GM18907 (cell line): ENCODE measurements at regions not wholly inside any gene's neighbourhood (a gene's known extent, or its start where the extent isn't known, plus 50 kb on each side); places are given as distances from the start of the nearest gene placed in this dataset.

Experiments used
- ATAC-seq: cut with Tn5 transposase; IDR thresholded peaks from one replicate; pipeline ENCODE4 v1.9.1; 2021; ENCODE audit warnings: mild to moderate bottlenecking, moderate library complexity; ENCODE audit not compliant: unreplicated experiment

DNA sequence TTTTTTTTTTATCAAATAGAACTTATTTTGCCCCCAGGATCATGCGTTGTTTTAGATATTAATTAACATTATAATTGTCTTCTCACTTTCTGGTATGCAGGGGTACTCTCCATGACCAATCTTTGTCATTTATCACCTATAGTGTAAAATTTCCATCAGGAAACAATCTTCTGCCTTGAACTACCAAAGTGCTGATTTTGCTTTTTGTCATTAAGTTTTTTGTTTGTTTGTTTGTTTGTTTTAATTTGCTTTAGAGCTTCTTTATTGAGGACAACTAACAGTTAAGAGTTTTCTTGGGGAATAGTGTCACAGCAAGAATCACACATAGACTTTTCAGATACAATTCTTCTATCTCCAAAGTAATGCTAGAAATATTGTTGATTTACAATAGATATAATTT is 171.2 kb upstream of the PRPS1L1 start:
- no peak for ATAC-seq

DNA sequence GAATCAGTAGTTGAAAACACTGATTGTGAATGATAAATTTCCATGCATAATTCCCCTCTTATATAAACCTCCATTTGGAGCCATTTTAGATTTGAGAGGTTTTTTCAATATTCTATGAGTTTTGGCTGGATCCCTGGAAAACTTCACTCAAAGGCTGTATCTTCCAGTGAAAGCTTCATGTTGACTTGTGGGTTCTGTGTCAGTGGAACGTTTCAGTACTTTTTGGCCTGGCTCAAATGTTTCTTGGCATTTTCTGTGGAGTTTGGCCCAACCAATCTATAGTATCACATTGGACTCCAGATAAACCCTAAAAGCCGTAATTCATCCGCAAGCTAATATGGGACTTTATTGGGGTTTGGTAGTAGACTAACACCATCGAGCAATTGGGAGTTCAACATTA is 172.6 kb upstream of the PRPS1L1 start:
- no peak for ATAC-seq

DNA sequence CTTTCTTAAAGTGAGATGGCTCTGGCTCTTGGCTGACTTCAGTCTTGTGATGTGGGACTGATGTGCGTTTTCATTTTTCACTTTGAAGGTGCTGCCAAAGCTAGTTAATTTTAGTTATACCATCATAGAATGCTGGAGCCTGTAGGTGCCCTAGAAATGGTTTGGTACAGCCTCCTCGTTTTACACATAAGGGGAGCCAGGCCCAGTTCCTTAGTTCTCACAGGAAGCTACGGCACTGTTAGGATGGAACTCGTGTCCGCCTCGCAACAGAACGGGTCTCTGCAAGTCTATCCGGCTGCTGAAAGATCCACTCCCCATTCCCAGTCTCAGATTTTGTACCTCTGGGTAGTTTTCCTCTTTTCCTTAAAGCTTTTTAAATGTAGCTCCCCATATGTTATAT is 173.2 kb upstream of the PRPS1L1 start:
- no peak for ATAC-seq

DNA sequence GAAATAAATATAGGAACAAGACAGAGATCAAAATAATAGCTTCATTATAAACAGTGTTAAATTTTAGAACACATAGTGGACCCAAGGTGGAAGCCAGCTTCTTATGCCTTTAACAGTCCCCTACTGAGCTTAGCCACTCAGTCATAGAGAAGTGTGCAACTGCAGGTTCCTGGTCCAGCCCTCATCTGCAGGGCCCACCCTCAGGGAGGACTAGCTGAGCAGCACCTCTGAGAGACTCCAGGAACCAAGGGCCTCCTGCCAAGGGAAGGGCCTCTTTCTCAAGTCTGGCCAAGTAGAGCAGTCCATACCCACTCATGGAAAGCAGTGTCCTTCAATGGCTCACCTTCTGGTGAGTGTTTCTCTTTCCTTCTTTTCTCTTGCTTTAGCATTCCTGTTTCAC is 173.7 kb upstream of the PRPS1L1 start:
- no peak for ATAC-seq

DNA sequence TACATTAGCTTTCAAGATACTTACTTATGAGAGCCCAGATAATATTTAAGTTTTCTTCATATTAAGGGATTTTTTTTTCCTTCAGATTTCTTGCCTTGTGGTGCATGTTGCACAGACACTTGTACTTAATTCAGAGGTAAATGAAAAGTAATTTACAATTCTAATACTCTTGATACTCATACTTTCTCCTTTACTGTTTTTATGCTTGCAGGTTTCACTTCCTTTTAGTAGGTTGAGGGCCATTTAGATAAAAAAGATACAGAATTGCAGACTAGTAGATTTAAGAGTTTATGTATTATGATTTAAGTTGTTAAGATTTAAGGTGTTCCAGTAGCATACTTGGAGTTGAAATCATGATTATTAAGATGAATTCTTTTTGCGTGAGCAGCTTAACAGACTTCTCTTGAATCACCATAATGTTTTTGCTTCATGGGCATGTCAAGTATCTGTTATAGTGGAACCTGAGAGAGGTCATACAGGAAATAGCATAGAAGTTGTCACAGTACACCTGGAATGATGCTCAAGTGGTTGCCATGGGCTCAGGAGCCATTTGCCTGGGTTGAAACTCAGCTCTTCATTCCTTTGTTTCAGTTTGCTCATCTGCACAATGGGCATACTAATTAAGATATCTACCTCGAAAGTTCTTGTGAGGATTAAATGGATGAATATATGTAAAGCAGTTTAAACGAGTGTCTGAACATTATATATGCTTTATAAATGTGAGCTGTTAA is 174.8 kb upstream of the PRPS1L1 start:
- peak; percentile 75 for ATAC-seq

DNA sequence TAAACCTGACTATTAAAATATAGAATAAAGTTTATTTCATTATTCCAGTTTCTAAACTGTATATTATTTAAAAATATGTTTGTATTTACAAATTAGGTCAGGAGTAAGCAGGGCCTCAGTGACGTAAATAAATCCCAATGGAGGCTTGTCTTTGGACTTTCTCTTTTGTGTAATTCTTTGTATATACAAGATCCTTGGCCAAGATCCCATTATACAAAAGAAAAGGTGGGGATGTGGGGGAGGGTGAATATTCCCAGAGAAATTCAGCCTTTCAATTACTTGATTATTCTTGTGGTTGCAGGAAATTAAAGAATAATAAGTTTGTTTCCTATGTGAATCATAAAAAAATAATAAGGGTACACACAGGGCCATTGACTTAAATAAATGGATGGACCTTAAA is 178.7 kb upstream of the PRPS1L1 start:
- ATAC-seq, result no peak

DNA sequence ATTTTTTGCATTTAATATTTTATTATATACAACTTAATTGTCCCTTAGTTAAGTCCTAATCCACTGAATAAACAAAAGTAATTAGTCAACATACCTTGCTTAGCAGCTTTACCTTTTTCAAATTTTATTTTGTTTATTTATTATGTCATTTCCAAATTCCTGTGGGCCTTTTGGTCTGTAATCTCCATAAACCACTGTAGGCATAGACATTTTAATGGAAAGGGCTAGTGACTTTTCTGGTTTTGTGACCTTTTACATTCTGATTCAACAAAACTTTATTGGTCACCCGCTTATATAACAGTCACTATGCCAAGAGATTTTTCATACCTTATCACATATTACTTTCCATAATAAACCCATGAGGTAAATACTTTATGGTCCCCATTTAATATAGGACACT is 181.3 kb upstream of the PRPS1L1 start:
- no peak for ATAC-seq

DNA sequence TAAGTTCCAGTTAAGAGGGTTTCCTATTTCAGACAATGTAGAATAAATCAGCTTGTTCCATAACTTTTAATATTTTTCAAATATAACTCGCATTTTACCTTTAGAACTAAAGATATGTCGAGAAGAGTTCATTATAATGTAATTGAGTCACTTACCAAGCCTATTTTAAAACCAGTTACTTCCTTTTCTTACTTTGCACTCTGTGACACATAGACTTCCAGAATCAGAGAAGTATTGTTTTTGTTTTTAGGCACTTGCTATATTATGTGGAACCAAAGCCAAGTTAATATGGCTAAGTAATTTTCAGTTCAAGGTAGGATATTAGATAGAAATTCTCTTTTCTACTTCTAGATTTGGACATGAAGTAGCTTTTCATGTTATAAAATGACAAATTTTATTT is 182.7 kb upstream of the PRPS1L1 start:
- no peak for ATAC-seq

DNA sequence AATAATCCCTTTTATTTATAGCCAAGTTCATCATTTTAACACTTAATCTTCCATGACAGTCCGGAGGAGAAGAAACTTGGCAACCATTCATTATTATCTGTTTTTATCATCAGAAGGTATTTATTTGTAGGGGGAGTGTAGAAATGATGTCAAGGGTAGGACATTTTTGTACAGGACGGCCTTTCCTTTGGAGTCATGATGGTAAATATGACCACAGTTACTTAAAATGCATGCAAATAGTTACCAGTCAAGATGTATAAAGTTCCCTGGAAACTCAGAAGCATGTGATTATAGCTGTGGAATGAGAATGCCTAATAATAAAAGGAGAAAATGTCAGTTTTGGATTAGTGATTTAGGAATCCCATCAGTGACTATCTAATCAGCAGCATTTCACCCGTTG is 183.1 kb upstream of the PRPS1L1 start:
- ATAC-seq, result no peak

DNA sequence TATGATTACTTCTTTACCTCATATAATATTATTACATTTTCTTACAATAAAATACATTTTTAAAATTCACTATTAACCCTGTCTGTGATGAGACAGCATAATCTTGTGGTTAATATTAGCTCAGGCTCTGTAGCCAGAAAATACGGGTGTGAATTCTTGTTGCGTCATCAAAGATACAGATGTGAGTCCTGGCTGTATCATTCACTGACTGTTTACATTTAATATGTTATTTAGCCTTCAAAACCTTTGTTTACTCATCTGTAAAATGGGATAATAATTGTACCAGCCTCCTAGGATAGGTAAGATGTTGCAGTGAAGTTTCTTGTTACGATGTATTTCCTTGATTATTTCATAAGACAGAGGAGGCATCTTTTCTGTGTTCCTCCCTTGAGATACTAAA is 184.7 kb upstream of the PRPS1L1 start:
- ATAC-seq, result no peak

DNA sequence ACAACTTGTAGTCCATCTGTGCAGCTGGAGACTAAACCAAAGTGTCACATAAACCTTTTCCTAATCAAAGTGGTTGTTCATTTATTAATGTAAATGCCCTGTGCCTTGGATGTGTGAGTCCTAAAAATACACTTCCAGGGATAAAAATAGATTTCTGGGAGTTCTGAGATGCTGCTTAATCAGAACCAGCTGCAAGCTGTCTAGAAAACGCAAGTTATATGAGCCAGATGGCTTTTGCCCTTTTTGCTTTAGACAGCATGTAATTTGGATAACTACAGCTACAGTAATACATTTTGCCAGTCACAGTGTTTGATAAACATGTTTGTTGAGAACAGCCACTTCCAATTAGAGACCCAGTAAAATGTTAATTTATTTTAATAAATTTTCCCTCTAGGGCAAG is 185.1 kb upstream of the PRPS1L1 start:
- no peak for ATAC-seq

DNA sequence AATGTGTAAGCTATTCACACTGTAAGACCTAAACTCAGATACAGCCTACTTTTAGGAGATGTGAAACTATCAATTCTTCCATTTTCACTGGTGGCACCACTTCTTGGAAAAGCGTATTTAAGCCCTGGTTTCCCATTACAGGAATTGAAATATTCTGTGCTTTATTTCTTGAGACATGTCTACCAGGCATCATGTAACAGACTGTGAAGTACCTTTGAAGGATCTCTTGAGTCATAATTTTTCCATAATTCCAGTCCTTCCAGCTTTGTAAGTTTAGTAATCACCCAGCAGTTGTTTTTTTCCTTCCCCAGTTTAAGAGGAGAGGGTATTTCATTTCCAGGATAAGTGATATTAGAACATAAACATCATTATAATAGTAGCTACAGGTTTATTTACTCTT is 186.0 kb upstream of the PRPS1L1 start:
- no peak for ATAC-seq

DNA sequence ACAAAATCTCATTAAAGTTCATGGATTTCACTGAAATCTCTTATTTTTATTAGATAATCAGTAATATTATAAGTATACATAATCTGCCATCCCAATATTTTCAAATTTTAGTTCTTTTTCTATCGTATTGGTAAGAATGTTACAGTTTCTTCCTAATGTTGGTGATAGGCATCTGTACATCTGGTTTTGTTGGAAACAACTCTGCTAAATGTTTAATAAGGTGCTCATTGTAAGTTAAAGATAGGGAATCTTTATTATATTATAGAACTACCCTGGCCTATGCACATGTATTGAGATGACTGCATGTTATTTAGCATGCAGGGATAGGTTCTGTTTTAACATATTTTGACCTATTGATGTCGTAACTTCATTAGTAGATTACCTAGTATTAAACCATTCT is 188.6 kb upstream of the PRPS1L1 start:
- no peak for ATAC-seq

DNA sequence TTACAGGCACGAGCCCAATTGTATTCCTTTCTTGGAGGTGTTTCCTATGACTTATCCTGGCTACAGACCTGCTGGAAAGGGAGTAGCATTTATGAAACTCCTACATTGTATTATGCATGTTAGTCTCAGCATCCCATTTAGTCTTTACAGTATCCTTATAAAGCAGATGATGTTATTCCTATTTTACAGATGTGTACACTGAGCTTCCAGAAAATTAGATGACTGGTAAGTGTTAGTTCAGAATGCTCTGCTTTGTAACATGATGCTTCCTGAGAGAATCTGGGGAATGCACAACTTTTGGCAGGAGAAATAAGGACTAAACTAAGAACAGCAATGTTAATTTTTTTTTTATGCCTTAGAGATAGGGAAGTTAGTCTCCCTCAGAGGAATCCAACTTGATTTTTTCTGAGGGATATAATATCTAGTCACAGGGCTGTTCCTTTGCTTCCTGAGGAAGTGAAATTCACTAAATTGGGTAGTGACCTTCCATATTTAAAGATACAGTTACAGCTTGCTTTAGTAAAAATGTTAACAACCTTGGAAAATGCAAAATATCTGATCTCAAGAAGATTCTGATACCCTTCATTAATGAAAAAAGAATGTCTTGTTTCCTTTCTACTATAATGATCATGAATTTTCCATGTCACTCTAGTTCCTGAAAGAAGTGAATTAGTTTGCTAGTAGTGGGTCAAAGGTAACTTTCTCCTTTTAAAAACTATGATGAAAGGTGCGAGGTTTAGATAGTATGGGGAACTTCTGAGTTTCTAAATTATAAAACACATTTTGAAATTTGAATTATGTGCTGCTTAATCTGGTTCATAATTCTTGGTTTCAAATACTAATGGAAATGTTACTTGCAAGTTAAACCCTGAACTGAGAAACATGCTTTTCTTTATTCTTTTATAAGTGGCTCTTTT is 194.0 kb upstream of the PRPS1L1 start:
- no peak for ATAC-seq

DNA sequence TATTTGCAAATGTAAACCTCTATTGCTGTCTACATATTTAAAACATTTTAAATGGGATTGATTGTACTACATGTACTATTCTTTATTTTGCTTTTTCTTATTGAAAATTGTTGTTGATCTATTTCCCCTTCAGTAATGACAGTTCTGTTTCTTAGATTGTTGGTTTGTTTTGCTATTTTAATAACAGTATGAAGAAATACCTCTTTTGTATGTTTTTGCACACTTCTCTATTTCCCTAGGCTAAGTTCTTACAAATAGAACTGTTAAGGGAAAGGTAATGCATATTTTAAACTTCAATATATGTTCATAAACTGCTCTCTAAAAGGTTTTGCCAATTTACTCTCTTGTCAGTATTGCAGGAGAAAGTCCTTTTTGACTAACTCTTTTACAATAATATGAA is 195.0 kb upstream of the PRPS1L1 start:
- no peak for ATAC-seq

DNA sequence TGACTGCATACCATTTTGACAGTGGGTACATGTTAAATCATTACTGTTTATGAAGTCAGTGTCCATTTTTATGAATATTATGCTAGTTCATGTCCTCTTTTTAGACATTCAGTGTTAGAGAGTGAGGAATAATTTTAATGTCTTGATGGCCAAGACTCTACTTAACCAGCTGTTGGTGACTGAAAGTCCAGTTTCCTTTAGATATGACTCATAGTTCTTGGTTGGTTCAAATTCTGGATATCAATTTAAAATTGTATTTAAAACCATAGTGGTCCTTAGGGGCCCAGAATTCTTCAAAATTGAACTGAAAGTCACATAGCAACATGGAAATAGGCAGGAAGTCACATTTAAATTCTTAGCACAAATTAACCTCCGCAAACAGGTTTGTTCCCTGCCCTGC is 196.5 kb upstream of the PRPS1L1 start:
- ATAC-seq, result no peak

DNA sequence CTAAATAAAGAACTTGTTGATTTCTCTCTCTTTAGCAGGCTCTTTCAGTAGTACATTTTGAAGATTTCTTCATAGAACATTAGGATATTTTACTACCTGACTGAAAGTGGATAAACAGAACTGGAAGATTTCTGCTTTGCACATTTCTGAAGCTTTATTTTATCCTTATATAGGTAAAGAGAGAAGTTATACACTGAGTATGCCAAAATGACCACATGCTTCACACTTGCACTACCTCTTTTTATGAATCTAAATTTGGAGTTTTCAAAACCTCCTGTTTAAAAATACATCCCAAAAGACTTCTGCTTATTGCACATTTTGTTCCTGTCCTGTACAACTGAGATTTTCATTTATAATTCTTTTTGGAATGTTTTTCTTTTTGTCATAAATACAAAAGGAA is 197.4 kb upstream of the PRPS1L1 start:
- no peak for ATAC-seq

DNA sequence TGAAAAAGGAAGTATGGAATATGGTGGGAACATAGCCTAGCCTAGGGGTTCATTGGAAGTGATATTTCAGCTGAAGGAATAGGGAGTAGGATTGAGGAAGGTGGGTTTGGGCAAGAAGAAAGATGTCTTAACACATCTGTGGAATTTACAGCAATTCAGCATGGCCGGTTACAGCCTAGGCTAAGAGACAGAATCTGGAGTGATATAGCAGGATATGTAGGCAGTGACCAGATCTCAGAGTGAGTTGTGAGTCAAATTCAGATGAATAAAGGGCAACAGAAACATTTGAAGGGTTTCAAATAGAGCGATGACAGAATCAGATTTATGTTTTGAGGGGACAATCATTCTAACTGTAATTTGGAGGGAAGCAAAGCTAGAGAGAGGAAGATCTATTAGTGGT is 199.0 kb upstream of the PRPS1L1 start:
- ATAC-seq, result no peak

DNA sequence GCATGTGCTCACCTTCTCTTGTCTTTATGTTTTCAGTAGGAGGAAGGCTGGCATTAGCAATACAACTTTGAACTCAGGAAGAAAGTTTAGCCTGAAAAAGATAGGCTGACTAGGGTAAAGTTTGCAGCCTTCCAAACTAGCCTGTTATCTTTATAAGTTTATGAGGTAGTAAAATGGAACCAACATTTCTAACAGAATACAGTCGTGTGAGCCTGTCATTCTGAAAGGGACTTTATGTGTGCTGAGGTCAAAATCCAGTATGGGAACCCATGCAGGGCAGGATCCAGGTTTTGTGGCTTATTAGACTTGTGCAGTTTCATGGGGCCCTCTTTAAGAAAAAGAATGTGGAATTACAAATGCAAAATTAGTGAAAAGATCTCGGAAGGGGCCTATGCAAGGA is 201.0 kb upstream of the PRPS1L1 start:
- ATAC-seq, result no peak

DNA sequence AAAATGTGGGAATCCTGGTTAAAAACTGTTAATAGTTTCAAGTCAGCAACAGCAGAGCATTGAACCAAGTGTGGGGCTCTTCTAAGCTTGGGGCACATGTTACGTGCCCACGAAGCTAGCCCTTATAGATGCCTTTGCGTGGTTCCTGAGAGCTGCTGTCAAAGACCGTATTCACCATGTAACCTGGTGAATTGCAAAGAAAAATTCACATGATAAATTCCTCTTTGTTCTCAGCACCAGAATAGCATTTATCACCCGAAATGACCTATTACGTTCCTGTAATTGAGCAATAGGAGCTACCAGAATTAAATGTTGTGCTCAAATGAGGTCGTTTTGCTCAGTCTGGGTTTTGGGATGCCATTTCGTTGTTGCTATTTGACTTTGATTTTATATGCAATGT is 202.6 kb upstream of the PRPS1L1 start:
- no peak for ATAC-seq

DNA sequence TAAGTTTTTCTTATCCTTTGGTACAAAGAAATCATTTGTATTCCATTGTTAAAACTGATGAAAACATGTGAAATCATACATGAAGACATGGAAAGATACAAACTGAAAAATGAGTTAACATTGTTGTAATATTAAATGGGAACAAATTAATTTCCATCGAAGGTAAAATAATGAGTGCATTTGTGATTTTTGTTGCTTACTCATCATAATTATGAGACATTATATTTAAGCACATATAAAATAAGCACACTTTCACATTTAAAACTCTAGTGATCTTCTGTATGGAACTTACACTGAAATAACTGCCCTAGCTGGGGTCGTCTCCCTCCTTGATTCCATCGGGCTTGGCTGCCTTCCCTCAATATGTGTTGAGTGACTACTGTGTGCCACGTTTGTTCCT is 204.2 kb upstream of the PRPS1L1 start:
- ATAC-seq, result no peak

DNA sequence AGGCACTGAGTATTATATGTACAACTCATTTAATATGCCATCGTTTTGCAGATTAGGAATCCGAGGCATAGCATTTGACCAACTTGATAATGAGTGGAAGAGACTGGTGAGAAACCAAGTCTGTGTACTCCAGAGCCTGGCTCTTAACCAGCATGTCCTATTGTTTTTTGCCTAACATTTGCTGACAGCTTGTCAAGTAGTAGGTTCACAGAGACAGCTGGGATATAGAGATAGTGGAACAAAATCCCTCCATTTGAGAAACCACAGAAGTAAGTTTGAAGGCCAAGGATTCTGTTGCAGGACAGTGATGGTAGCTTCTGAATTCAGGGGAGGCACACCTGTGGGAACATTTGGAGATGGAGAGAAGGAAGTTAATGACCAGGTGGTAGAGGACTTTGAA is 206.9 kb upstream of the PRPS1L1 start:
- ATAC-seq, result no peak
